ENCODE measurements at regions not wholly inside any gene's neighbourhood (a gene's known extent, or its start where the extent isn't known, plus 50 kb on each side); places are given as distances from the start of the nearest gene placed in this dataset.

- no peak for DNase-seq (ENCODE audit: low spot score)
Measured at GRCh38 chr18:77444385-77444784, 194.7 kb downstream of the GALR1 start.

- no peak for DNase-seq (ENCODE audit: low spot score)
Measured at GRCh38 chr18:77448046-77448445, 198.4 kb downstream of the GALR1 start.

GRCh38 chr18:77455004-77455403 is 205.4 kb downstream of the GALR1 start:
- no peak for DNase-seq (ENCODE audit: low spot score)

- DNase-seq (ENCODE audit: low spot score): no peak
Measured at GRCh38 chr18:77457681-77458080, 208.0 kb downstream of the GALR1 start.

GRCh38 chr18:77461062-77461688 is 211.5 kb downstream of the GALR1 start:
- no peak for DNase-seq (ENCODE audit: low spot score)

- no peak for DNase-seq (ENCODE audit: low spot score)
Measured at GRCh38 chr18:77464917-77465316, 215.3 kb downstream of the GALR1 start.

- no peak for DNase-seq (ENCODE audit: low spot score)
Measured at GRCh38 chr18:77466890-77467289, 217.2 kb downstream of the GALR1 start.

GRCh38 chr18:77469131-77469530 is 219.5 kb downstream of the GALR1 start:
- no peak for DNase-seq (ENCODE audit: low spot score)

GRCh38 chr18:77470569-77471413 is 221.1 kb downstream of the GALR1 start:
- no peak for DNase-seq (ENCODE audit: low spot score)

GRCh38 chr18:77472509-77472908 is 222.9 kb downstream of the GALR1 start:
- no peak for DNase-seq (ENCODE audit: low spot score)

GRCh38 chr18:77478646-77479442 is 229.2 kb downstream of the GALR1 start:
- no peak for DNase-seq (ENCODE audit: low spot score)

- no peak for DNase-seq (ENCODE audit: low spot score)
Measured at GRCh38 chr18:77481541-77481940, 231.9 kb downstream of the GALR1 start.

- DNase-seq (ENCODE audit: low spot score): no peak
Measured at GRCh38 chr18:77482190-77483085, 232.8 kb downstream of the GALR1 start.

GRCh38 chr18:77486985-77487384 is 237.3 kb downstream of the GALR1 start:
- DNase-seq (ENCODE audit: low spot score): no peak

GRCh38 chr18:77487951-77488740 is 238.5 kb downstream of the GALR1 start:
- DNase-seq (ENCODE audit: low spot score): no peak

GRCh38 chr18:77495079-77495478 is 245.4 kb downstream of the GALR1 start:
- no peak for DNase-seq (ENCODE audit: low spot score)

GRCh38 chr18:77495982-77496690 is 246.5 kb downstream of the GALR1 start:
- DNase-seq (ENCODE audit: low spot score): no peak

- DNase-seq (ENCODE audit: low spot score): no peak
Measured at GRCh38 chr18:77501266-77501665, 251.6 kb downstream of the GALR1 start.

GRCh38 chr18:77505499-77505898 is 255.9 kb downstream of the GALR1 start:
- DNase-seq (ENCODE audit: low spot score): no peak

GRCh38 chr18:77512152-77512551 is 262.5 kb downstream of the GALR1 start:
- DNase-seq (ENCODE audit: low spot score): no peak

Measured in COLO829 (cell line).